Epithelial cell of esophagus (primary cell): ENCODE measurements at regions not wholly inside any gene's neighbourhood (a gene's known extent, or its start where the extent isn't known, plus 50 kb on each side); places are given as distances from the start of the nearest gene placed in this dataset.
"Not testable (repeated sequence)": the region's sequence is repeated elsewhere in the genome, so short reads cannot be mapped to it uniquely, and the experiment has no call there.

ENCODE experiments used
- DNase-seq: peaks from one replicate; pipeline ENCODE4 v3.0.0; 2010; ENCODE audit warnings: low read depth
- H3K4me3 ChIP-seq: 2 replicates; pipeline ENCODE4 v1.5.1; 2011; ENCODE audit warnings: mild to moderate bottlenecking, low read length, control low read depth
- TF ChIP-seq, protein P1 (sequence below): IDR thresholded peaks from 2 replicates; pipeline ENCODE4 v1.5.1; 2011; ENCODE audit warnings: low read depth, mild to moderate bottlenecking, low read length, control low read depth, inconsistent platforms; ENCODE audit not compliant: insufficient read depth; ENCODE audit errors: missing control alignments

DNA sequence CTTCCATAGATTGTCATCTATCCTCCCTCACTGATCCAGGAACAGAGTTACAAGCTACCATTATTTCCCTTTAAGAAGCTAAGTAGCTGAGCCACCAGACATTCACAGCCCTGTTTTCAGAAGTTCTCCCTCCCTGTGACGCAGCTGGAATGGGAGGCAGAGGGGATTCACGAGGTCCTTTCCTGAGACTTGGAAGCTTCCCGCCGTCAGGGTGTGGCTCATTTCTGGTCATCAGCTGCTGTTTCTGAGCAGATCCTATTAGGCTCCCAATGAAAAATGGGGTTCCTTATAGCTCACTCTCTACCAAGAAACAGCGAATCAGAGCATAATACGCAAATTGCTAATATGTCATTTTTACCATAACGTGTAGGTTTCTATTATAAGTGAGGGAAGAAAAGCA, 559.3 kb upstream of the ID2 start:
- H3K4me3 ChIP-seq, result no peak overlapping the region
- DNase-seq, result no peak

DNA sequence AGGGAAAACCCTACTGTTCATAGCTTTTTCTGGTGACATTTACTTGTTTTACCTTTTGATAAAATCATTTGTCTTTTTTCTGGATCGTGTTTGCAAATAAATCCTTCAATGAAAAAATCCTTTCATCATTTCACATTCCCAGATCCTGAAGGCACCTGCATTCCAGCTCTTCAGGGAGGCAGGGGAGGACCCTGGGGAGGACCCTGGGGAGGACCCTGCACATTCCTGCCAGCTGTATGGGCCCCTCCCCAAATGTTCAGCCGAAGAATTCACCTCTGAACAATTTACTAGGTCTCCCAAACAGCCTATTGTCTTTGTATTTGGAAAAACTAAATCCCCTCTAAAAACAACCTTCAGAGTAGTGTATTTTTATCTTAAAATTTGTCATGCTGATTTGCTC, 558.4 kb upstream of the ID2 start:
- DNase-seq, result no peak
- TF ChIP-seq, protein P1, sequence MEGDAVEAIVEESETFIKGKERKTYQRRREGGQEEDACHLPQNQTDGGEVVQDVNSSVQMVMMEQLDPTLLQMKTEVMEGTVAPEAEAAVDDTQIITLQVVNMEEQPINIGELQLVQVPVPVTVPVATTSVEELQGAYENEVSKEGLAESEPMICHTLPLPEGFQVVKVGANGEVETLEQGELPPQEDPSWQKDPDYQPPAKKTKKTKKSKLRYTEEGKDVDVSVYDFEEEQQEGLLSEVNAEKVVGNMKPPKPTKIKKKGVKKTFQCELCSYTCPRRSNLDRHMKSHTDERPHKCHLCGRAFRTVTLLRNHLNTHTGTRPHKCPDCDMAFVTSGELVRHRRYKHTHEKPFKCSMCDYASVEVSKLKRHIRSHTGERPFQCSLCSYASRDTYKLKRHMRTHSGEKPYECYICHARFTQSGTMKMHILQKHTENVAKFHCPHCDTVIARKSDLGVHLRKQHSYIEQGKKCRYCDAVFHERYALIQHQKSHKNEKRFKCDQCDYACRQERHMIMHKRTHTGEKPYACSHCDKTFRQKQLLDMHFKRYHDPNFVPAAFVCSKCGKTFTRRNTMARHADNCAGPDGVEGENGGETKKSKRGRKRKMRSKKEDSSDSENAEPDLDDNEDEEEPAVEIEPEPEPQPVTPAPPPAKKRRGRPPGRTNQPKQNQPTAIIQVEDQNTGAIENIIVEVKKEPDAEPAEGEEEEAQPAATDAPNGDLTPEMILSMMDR, result no peak
- no peak overlapping the region for H3K4me3 ChIP-seq

More for the DNA sequence above, 559.3 kb upstream of the ID2 start:
- TF ChIP-seq, protein P1, result no peak

DNA sequence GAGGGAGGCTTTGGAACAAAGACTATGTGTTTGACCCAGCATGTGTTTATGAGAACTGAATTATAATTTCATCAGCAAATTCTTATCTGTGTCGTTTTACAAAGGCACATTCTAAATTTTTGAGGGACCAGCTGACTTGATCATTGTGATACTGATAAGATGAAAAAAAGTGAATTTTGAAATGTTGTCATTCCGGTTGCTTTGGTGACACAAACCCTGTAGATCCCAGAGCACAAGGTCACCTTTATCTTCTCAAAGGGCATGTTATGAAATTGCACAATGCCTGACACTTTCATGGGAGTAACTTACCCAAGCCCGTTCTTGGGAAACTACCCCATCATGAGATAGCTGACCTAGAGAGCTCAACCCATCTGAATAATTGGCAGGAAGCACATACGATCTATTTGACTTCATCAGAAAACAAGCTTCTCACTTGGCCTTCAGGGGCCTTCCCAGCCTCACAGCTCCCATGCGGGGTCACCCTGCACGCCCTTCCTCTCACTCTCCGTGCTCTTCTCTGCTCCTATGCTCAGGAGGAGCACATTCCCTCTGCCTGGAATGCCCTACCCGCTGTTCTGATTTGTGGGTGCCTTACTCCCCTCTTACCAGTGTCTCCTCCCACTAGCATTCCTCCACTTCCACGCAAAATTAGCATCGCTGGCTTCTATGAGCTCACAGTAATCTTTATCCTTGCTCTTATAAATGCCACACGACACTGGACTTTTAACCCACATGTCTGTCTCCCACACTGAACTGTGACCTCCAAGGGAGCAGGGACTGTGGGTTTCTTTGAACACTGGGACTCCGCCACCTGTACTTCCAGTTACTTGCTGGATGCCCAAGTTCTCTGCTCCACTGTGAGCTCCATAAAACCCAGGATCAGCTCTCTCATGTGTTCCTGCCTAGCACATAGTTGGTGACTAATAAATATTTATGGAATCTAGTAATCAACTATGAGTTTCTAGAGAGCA, 555.8 kb upstream of the ID2 start:
- TF ChIP-seq, protein P1, result no peak
- no peak overlapping the region for H3K4me3 ChIP-seq
- no peak for DNase-seq

DNA sequence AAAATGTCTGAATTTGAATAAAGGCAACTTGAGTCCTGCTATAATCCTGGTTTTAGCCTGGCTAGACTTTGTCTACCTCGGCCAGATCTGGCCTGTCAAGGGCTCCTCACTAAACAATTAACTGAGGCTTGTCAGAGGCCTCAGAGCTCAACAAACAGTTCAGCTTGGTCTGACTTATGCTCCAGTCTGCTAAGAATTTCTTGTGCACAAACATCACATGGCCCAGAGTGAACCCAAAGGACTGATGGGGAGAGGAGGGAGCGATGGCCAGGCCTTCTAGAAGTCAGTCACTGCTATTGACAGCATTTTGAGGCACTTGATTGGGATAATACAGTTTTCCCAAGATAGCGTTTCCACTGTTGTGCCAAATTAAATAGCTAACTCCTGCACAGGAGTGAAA, 555.1 kb upstream of the ID2 start:
- H3K4me3 ChIP-seq, result no peak overlapping the region
- TF ChIP-seq, protein P1, result no peak
- no peak for DNase-seq

DNA sequence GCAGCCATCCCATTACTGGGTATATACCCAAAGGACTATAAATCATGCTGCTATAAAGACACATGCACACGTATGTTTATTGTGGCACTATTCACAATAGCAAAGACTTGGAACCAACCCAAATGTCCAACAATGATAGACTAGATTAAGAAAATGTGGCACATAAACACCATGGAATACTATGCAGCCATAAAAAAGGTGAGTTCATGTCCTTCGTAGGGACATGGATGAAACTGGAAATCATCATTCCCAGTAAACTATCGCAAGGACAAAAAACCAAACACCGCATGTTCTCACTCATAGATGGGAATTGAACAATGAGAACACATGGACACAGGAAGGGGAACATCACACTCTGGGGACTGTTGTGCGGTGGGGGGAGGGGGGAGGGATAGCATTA, 550.4 kb upstream of the ID2 start:
- not testable (repeated sequence) for DNase-seq, H3K4me3 ChIP-seq

DNA sequence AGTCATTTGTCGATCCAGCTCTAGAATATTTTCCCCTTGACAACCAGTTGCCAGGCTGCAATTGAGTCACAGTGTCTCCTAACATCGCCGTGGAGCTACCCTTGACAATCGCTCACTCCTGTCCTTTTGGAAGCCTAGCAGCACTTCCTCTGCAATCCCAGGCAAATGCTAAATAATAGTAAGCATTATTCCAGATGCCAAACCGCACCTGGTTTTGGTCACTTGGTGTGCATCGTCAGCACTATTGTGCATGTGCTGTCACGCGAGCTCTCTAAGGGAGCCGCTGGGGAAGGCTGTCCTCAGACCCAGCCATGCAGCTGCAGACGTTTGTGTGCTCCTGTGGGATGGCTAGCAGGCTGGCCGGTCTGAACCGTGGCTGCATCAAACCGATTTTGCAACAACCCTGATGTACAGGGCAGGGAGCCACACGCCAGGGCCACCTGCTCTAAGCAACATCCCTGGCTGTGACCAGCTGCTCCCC, 549.5 kb upstream of the ID2 start:
- no peak for DNase-seq
- TF ChIP-seq, protein P1, result no peak
- no peak overlapping the region for H3K4me3 ChIP-seq

DNA sequence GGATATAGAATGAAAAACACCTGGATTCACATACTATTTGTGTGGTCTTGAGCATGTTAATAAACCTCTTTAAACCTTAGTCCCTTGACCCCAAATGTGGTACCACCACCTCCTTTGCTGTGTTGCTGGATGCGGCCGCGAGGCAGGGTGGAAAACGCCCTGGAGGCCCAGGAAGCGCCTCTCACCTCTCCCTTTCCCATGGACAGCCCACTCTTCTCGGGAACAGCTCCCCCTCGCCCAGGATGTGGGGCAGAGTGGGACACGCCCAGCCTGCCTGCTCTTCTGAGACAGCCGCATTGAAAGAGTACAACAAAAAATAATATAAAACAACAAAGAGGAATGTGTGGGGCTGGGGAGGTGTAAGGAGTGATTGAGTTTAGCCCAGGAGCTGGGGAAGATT, 549.0 kb upstream of the ID2 start:
- no peak overlapping the region for H3K4me3 ChIP-seq
- DNase-seq, result no peak
- TF ChIP-seq, protein P1, result no peak
